HG03558 (cell line): ENCODE measurements at regions not wholly inside any gene's neighbourhood (a gene's known extent, or its start where the extent isn't known, plus 50 kb on each side); places are given as distances from the start of the nearest gene placed in this dataset.
"Not testable (repeated sequence)": the region's sequence is repeated elsewhere in the genome, so short reads cannot be mapped to it uniquely, and the experiment has no call there.

Experiments used
- ATAC-seq: cut with Tn5 transposase; IDR thresholded peaks from one replicate; pipeline ENCODE4 v1.9.1; 2021; ENCODE audit warnings: moderate number of reproducible peaks; ENCODE audit not compliant: unreplicated experiment; ENCODE audit errors: extremely low read depth

DNA sequence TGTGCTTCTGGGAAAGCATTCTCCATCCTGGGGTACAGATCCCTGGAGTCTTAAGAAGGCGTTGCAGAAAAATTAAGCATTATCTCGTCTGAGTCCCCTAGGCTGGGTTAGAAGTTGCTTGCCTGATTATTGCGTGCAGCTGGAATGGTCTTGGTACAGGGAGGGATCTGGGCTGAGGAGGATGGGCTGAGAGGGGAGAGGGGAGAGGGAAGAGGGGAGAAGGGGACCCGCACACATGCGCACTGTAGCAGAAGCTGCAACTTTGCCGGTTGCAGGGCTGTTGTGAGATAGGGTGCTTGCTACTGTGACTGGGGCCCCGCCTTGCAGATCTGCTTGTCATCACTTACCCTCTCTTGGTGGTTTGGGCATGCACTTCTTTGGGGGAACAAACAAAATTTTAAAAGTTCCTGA lies 316.8 kb downstream of the DLEU7 start:
- ATAC-seq = no peak

DNA sequence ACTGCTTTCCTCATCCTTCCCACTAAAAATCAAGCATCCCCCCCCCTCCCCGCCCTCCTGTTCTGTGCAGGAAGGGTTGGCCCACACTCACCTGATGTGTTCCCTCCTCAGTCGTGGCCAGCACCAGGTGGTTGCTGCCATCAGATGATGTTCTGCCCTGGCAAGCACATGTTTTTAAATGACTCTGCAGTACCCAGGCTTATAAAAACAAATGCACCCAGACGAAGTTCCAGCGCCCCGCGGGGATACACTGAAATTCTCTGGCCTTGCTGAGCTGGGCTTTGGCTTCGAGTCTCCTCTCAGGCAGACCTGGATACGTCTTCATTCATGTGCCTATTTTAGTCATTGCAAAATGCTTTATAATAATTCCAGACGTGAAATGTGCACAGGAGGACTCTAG lies 316.3 kb downstream of the DLEU7 start:
- no peak for ATAC-seq

DNA sequence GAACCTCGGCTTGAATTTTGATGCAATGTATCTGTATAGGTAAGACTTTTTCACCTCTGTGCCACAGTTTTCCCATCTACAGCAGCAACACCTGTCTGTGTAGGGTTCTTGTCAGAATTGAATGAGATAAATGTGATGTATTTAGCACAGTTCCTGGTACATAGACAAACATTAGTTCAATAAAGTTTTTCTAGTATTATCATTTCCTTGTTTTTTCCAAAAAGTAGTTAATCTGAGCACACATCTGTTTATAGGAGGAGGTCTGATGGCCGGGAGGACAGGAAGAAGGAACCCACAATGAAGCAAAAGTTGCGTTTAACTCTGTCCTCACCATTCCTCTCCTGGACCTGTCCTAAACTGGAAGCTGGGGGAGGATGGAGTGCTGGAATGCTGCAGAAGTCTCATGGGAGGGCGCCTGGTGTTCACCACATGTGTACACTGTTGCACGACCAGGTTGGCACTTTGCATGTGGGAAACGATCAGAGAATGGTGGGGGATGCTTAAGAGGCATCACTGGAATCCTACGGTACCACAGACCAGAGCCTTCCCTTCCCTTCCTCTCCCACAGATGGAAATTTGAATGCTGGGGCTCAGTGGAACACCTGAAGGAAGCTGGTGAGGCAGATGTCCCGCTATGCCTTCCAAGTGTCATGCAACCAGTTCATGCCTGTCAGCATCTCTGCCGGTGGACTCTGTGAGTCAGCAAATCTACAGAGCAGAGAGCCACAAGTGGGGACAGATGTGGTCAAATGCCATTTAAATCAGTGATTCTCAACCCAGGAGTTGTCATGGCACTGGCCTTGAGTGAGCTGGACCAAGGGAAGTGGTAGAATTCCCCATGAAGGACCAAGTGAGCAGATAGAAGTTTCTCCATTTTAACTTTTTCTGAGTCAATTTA lies 315.6 kb downstream of the DLEU7 start:
- no peak for ATAC-seq

DNA sequence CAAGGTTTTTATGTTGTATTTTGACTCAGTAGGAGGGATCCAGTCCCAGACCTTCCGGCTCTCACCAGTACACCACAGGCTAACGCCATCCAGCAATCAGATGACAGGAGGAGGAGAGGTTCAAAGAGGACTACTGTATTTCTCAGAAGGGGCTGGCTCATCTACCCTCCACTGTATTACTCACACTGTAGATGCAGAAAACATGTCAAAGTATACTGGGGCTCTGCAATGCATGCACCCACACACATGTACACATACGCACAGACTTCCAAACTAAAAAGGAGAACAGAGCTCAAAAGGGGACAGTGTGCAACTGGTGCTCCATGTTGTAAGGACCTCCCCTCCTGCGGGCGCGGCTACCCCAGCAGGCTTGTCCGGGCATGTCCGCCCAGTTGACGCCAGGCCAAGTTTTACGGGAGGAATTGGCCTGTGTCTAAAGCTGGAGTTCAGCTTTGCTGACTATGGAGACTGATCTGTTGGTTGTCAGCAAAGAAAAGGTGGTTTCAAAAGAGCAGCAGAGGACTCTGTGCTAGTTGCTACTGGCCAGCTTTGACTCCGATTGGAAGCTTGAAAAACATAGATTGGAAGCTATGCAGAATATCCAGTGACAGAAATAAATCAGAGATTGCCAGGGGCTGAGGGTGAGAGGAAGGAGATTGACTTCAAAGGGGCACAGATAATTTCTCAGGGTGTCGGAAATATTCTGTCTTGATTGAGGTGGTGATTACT lies 314.2 kb downstream of the DLEU7 start:
- no peak for ATAC-seq

DNA sequence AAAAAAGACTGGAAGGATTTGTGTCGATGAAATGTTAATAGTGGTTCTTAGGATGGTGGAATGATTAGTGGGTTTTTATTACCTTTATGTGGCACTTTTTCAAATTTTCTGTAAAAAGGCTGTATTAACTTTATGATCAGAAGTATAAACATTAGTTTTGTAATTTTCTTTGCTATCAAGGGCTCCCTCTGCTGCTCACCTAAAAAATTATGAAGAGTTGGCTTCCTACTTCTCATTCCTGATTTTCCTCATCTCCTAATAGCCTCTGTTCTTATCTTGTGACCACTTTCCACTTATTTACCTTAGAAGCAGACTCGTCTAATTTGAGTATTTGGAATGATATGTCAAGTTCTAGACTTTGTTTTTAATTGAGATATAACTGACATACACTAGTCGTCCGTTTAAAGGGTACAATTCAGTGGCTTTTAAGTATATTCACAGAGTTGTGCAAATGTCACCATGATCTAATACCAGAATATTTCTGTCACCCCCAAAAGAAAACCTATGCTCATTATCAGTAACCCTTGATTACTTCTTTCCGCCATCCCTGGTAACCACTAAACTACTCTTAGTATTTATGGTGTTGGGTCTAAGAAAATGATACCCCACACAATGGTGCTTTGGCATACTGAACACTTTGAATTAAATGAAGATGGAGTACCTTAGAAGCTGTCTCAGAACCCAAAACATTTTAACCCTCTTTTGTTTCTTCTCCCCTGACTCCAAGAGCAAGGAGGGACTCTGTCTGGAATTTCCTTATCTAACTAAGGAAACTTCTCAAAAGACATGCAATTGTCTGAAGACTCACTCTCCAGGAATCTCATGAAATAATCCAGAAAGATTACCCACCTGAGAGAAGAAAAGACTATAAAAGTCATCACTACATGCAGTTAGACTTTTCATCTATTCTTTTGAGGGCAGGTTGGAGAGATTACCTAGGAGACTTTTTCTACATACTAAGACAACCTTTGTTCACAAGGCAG lies 311.3 kb downstream of the DLEU7 start:
- no peak for ATAC-seq

DNA sequence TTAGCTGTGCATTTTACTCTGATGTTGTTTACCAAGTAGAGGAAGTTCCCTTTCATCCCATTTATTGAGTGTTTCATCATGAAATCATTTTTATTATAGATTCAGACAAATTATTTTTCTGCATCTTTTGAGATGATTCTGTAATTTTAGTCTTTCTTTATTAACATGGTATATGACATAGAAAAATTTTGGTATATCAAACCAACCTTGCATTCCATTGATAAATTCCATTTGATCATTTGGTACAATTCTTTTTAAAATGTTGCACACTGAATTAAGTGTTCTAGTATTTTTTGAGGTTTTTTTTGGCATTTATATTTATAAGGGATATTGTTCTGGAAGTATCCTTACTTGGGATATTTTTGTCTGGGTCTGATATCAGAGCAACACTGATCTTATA lies 308.4 kb downstream of the DLEU7 start:
- no peak for ATAC-seq

DNA sequence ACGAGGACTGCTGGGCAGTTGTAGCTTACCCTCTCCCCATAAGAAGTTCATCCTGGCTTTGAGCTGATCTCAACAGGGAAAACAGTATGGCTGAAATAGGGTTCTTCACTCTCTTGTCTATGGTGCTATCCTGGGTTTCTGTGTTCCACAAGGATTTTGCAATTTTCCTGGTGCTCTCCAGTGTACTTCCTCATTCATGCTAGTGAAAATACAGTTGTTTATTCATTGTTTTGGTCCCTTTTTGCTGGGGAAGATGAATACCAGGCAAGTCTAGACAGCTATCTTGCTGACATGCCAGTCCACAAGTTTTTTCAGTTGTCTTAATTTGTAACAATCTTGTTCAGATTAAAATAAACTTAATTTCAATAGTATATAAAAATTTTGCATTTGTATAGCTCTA lies 306.5 kb downstream of the DLEU7 start:
- no peak for ATAC-seq

DNA sequence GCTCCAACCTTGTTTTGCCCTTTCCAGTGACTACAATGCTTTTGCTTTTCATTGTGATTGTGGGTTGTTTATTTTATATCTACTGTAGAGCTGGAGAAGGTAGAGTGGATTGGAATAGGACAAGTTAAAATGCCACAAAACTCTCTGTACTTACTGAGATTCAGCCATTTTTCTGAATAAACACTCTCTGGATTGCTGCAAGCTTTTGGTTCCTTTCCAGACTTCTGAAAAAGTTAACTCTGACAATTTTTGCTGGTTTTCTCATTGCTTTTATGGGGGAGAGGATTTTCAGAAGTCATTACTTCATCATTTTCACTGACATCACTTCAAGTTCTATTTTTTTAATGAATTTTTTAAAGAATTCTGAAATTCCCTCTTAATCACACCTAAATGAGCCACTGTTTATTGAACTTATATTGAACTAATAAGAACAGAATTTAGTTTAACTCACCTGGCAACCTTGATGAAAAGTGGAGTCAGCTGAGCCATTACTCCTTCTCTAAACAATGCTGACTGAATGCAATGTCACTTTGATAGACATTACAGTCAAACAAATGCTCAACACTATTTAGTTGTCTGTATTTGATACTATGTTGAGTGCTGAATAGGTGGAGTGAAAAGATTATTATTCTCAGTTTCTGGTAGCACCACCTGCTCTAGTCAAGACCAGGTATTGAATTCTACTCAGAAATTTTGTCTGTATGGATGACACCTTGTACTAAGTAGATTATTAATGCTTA lies 303.5 kb downstream of the DLEU7 start:
- no peak for ATAC-seq

DNA sequence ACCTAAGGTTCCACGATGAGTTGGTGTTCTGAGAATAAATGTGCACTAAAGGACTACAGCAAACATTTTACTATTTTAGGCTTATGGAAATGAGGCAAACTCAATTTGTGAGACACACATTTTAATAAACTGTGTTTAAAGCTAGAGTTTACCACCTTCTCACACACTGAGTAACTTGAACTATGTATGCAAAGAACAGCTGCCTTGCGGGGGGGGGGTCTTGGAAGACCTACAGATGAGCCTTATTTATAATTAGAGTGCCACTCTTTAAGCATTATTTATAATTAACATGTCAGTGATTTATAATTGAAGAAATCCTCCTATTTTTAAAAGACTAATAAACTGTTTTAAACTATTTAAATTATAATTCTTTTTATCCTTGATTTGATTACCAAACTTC lies 300.4 kb downstream of the DLEU7 start:
- no peak for ATAC-seq

DNA sequence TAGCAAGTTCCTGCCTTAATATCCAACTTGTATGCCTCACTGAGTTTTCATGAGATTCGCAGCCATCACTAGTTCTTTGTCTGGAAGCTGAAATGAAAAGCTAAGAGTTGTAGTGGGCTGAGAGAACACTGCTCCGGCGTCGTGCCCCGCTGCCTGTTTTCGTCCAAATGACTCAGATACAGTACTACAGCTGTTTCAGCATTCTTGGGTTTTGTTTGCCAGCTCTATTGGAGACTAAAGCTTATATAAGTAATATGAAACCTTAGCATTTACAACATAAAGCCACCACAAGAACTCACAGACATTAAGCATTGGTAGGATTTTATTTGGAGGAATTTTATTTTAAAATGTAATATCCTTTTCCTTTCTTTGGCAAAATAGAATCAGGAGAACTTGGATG lies 299.7 kb downstream of the DLEU7 start:
- no peak for ATAC-seq

DNA sequence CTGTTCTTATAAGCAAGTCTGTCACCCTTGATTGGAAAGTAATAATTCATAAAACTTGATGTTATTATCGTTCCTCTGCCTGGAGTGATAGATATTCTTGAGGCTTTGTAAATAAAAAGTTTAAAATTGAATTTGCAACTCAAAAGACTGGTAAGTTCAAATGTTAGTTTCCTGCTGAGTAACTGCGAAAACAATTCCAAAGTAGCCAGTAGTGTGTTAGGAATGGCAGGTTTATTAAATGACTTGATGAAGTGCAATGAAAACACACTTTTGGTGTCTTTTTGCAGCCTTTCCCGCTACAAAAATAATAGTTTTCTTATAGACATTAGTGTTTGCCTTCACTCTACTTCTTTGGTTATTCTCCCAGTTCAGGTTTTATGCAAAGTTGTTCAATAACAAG lies 299.3 kb downstream of the DLEU7 start:
- ATAC-seq = no peak

DNA sequence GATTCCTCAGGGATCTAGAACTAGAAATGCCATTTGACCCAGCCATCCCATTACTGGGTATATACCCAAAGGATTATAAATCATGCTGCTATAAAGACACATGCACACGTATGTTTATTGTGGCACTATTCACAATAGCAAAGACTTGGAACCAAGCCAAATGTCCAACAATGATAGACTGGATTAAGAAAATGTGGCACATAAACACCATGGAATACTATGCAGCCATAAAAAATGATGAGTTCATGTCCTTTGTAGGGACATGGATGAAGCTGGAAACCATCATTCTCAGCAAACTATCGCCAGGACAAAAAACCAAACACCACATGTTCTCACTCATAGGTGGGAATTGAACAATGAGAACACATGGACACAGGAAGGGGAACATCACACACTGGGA lies 296.3 kb downstream of the DLEU7 start:
- ATAC-seq = not testable (repeated sequence)

DNA sequence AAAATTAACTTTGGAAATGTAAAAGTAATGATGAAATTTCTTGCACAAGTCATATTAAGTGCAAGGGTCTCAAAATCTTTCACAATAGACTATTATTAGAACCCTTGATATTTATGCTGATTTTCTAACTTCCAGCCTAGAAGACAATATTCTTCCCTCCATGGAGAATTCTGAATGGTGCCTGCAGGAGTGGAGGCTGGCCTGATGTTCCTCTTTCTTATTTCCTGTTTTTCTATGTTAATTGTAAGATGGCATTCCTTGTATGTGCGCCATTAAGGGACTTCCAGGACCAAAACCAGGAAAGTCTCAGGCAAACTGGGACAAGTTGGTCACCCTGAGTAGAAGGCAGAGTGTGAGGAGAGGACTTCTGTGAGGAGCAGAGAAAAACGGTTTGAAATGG lies 294.9 kb downstream of the DLEU7 start:
- no peak for ATAC-seq

DNA sequence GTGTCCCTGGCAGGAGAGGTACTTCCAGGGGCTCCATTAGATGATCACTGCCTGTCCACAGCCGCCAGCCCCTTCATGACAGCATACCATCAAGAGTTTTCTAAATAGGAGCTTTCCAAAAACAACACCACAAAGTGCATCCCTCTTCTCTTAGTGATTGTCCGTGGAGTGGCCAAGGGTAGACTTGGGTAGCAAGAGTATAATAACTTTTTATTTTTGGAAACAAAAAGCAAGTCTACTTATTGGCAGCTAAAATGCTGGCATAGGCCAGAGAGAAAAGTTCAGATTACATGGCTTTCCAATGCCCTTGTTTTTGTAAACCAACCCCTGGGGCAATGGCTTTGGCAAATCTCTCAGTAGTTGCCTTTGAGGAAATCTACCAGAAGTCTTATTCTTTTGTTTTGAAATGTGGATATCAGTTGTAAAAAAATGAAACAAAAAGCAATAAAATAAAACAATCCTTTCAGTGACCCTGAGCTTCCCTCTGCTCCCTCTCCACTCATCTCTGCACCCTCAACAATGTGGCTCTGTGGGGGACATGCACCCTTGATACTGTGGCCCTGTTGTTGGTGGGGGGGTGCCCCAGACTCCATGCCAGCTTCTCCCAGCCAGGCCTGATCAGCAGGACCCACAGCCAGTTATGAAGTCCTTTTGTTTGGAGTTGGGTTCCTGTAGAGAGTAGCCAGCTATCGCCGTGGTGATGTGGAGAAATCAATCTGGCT lies 294.1 kb downstream of the DLEU7 start:
- no peak for ATAC-seq

DNA sequence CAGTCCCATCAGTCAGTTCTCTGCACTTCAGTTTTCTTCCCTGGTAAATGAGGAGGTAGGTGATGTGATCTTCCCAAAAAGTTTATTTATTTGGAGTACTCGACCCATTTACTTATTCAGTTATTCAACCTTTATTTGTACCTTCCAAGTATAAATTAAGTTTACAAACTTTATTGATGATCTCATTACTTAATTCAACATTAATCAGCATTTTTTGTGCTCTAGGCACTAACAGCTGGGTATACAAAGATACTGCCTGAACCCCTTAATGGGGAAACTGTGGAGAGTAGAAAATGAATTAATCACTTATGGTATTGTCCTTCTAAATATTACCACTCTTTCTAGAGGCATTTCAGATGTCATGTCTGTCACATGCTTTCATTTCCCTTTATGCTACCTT lies 293.3 kb downstream of the DLEU7 start:
- ATAC-seq = no peak

DNA sequence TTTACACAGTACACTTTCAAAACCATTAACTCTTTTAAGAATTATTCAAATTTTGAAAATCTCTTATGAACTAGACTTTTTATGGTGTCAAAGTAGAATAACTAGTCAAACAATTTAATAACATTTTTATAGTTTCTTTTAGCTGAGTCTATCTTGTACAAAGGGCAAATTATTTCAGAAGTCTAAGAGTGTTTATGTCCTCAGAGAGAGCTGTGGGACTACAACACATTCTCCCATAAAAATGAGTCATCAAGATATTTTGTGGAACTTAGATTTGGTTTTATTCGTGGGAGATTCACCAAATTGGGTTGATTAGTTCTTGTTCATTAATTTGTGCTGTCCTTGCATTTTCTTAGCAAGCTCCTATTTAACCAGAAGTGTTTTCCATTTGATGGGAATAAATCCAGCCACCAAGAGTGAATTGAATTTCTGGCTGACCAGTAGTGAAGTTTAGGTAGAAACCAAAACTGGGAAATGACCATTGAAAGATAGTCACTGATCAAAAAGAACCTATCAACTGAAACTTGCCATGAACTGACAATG lies 291.0 kb downstream of the DLEU7 start:
- no peak for ATAC-seq

DNA sequence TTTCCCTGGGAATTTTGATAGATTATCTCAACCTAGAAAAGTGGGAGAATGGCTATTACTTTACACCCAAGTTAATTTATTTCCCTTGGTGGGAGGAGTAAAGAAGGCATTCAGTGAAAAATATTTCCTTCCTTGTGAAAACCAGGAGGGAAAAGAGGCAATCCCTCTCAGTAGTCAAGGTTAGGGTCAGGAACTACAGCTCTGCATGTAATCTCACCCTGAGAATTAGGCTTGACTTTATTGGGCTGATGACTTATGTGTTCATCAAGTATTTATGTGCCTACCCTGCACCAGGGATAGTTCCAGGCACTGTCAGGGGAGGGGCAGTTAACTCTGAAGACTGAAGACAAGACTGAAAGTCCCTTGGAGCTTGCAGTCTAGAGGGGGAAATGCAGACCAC lies 281.8 kb downstream of the DLEU7 start:
- ATAC-seq = no peak

DNA sequence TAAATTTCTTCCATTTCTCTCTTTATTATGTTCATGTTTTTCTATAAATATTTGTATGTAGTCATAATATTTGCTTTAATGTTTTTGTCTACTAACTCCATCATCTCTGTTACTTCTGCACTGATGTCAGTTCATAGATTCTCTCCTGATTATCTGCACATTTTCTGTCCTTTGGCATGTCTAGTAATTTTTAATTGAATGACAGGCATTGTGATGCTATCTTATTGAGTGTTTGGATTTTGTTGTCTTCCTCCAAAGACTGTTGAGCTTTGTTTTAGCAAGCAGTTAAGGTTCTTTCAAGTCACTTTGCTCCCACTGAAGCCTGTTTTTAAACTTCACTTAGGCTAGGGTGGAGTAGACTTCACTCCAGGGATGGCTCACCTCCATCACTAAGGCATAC lies 276.8 kb downstream of the DLEU7 start:
- no peak for ATAC-seq

DNA sequence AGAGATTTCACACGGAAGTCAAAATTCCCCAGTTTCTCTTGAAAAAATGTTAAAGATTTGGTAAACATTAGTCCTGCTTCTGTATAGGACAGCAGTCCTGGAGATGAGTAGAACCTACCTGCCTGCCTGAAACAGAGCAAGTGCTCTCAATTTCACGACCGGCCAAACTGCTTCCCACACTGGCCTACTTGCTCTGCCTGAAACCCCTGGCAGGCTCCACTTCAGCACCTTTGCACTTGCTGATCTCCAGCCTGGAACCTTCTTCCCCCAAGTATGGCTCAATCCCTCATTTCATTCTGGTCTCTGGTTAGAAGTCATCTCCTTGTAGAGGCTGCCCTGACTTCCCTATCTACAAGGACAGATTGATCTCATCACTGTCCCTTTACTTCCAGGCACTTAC lies 271.4 kb downstream of the DLEU7 start:
- no peak for ATAC-seq
